ENCODE measurements at regions not wholly inside any gene's neighbourhood (a gene's known extent, or its start where the extent isn't known, plus 50 kb on each side); places are given as distances from the start of the nearest gene placed in this dataset.
A peak's percentile ranks its signal among the peaks of the same experiment; 100 is the strongest.

- H3K27me3 ChIP-seq (ENCODE audit: control insufficient read depth, insufficient read depth, low read length): no peaks in the 10 kb centered on the region
- CTCF ChIA-PET: interaction anchor here (0.7 to 2.1 kb wide), 12 partner anchors 8 to 460 kb away, joined by 3 to 19 read pairs (median 4); partner anchors contain the start of gene FBN2
- no peak for TF ChIP-seq CTCF (IDR thresholded peaks at IDR 0.05; ENCODE audit: insufficient read depth, low read depth, low read length)
- POLR2A ChIA-PET: no interaction called here
- no peak overlapping the region for H3K4me3 ChIP-seq (ENCODE audit: low read depth, low read length)
- H3K36me3 ChIP-seq (ENCODE audit: control insufficient read depth, insufficient read depth, low read length): no peaks in the 10 kb centered on the region
- DNase-seq (ENCODE audit: low read depth): no peak
Measured at GRCh38 chr5:128673970-128674369, 135.9 kb upstream of the FBN2 start.

DNA sequence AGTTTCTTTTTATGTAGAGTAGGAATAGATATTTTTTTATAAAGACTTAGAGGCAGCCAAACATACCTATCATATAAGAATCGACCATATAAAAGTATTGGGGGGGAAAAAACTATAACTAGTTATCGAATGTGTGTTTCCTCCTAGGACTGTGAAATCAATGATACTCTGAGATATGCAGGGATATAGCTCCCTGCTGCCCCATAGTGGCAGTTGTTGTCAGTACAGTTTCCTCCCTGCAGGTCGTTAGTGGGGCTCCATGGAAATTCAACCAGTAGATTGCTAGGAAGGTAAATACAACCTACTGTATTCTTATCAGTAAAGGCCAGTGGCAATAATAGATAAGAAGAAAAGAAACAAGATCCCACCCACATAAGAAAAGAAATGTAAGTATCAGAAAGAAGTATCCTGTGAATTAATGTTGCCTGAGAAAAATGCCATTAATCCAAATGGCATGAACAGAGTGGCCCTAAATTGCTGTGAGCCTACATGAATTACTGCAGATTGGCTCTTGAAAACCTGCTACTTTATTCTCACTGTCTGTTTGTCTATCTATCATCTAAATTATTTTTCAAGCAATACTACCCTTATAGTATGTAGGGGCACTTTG lies 136.9 kb upstream of the FBN2 start:
- Histone ChIP-seq H3K36me3 (ENCODE audit: control insufficient read depth, insufficient read depth, low read length) (no peaks in the 10 kb centered on the region), H3K27me3 (ENCODE audit: control insufficient read depth, insufficient read depth, low read length) (no peaks in the 10 kb centered on the region), H3K4me3 (ENCODE audit: low read depth, low read length) (no peak overlapping the region)
- ChIA-PET POLR2A (no interaction called here), CTCF (interaction anchor here (0.6 to 2.1 kb wide), 19 partner anchors 9 to 308 kb away, joined by 3 to 19 read pairs (median 4); partner anchors contain the start of gene FBN2)
- DNase-seq (ENCODE audit: low read depth): no peak
- TF ChIP-seq CTCF (IDR thresholded peaks at IDR 0.05; ENCODE audit: insufficient read depth, low read depth, low read length): peak; percentile 83

GRCh38 chr5:128681096-128681495 lies 143.1 kb upstream of the FBN2 start:
- ChIA-PET CTCF (interaction anchor here (1.1 kb wide), 1 partner anchor 63 kb away, joined by 3 read pairs; no protein-coding TSS in a partner anchor), POLR2A (no interaction called here)
- Histone ChIP-seq H3K4me3 (ENCODE audit: low read depth, low read length) (no peak overlapping the region), H3K36me3 (ENCODE audit: control insufficient read depth, insufficient read depth, low read length) (no peaks in the 10 kb centered on the region), H3K27me3 (ENCODE audit: control insufficient read depth, insufficient read depth, low read length) (no peaks in the 10 kb centered on the region)
- TF ChIP-seq CTCF (IDR thresholded peaks at IDR 0.05; ENCODE audit: insufficient read depth, low read depth, low read length): no peak
- no peak for DNase-seq (ENCODE audit: low read depth)

GRCh38 chr5:128681764-128682592 lies 143.9 kb upstream of the FBN2 start:
- CTCF ChIA-PET: interaction anchor here (0.7 to 1.1 kb wide), 2 partner anchors 64 to 154 kb away, joined by 3 read pairs; no protein-coding TSS in a partner anchor
- TF ChIP-seq CTCF (IDR thresholded peaks at IDR 0.05; ENCODE audit: insufficient read depth, low read depth, low read length): no peak
- H3K4me3 ChIP-seq (ENCODE audit: low read depth, low read length): no peak overlapping the region
- no peak for DNase-seq (ENCODE audit: low read depth)
- no peaks in the 10 kb centered on the region for H3K27me3 ChIP-seq (ENCODE audit: control insufficient read depth, insufficient read depth, low read length)
- no peaks in the 10 kb centered on the region for H3K36me3 ChIP-seq (ENCODE audit: control insufficient read depth, insufficient read depth, low read length)
- POLR2A ChIA-PET: no interaction called here

GRCh38 chr5:128682669-128683068 lies 144.6 kb upstream of the FBN2 start:
- no peak for TF ChIP-seq CTCF (IDR thresholded peaks at IDR 0.05; ENCODE audit: insufficient read depth, low read depth, low read length)
- Histone ChIP-seq H3K27me3 (ENCODE audit: control insufficient read depth, insufficient read depth, low read length) (no peaks in the 10 kb centered on the region), H3K4me3 (ENCODE audit: low read depth, low read length) (no peak overlapping the region), H3K36me3 (ENCODE audit: control insufficient read depth, insufficient read depth, low read length) (no peaks in the 10 kb centered on the region)
- no peak for DNase-seq (ENCODE audit: low read depth)
- CTCF ChIA-PET: interaction anchor here (0.7 kb wide), 1 partner anchor 154 kb away, joined by 3 read pairs; no protein-coding TSS in a partner anchor
- POLR2A ChIA-PET: no interaction called here

All from BJ (cell line).